CD1c-positive myeloid dendritic cell (primary cell): ENCODE measurements at regions not wholly inside any gene's neighbourhood (a gene's known extent, or its start where the extent isn't known, plus 50 kb on each side); places are given as distances from the start of the nearest gene placed in this dataset.
"Not testable (repeated sequence)": the region's sequence is repeated elsewhere in the genome, so short reads cannot be mapped to it uniquely, and the experiment has no call there.

Experiments used
- DNase-seq: peaks from one replicate; pipeline ENCODE4 v3.0.0-alpha.2; 2016; ENCODE audit errors: extremely low spot score

DNA sequence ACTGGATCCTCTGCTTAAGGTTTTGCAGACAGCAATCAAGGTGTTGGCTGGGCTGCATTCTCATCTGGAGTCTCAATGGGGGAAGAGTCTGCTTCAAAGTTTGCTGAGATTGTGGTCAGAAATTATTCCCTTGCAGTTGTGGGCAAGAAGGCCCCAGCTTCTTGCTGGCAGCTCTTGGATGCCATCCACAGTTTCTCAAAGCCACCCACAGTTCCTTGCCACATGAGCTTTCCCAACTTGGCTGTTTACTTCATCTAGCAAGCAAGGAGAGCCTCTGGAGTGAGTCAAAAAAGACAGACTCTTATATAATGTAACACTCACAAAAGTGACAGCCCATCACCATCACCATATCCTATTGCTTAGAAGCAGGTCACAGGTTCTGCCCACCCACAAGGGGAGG lies 62.1 kb upstream of the ABHD2 start:
- DNase-seq: no peak

DNA sequence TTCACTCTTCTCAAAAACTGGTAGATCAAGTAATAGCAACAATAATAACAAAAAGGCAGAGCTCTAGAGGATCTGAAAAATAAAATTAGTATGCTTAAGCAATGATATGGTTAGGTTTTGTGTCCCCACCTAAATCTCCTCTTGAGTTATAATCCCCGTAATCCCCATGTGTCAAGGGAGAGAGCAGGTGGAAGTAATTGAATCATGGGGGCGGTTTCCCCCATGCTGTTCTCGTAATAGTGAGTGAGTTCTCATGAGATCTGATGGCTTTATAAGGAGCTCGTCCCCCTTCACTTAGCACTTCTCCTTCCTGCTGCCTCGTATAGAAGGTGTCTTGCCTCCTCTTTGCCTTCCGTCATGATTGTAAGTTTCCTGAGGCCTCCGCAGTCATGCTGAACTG lies 60.2 kb upstream of the ABHD2 start:
- DNase-seq: no peak

DNA sequence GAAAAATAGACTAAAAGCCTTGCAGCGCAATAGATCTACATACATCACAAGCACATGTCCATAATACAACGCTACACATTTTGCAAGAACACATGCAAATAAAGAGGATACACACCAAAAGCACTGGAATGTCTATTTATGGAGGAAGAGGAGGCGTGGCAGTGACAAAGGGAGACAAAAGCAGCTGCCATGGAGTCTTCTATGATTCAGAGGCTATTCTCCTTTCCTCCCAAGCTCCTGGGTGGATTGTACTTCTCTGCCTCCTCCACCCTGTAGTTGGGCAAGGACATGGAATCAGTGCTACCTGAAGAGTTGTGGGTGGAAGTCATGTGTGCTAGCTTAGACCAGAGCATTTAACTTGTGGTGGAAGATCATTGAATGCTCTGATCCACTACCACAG lies 57.9 kb upstream of the ABHD2 start:
- DNase-seq: no peak

DNA sequence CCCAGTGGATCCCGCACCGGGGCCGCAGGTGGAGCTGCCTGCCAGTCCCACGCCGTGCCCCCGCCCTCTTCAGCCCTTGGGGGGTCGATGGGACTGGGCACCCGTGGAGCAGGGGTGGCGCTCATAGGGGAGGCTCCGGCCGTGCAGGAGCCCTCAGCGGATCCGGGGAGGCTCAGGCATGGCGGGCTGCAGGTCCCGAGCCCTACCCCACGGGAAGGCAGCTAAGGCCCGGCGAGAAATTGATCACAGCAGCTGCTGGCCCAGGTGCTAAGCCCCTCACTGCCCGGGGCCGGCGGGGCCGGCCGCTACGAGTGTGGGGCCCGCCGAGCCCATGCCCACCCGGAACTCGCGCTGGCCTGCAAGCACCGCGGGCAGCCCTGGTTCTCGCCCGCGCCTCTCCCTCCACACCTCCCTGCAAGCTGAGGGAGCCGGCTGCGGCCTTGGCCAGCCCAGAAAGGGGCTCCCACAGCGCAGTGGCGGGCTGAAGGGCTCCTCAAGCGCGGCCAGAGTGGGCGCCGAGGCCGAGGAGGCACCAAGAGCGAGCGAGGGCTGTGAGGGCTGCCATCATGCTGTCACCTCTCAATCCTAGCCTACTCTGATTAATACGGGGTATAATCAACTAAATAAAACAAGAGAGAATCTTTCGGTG lies 56.5 kb upstream of the ABHD2 start:
- DNase-seq: not testable (repeated sequence)

DNA sequence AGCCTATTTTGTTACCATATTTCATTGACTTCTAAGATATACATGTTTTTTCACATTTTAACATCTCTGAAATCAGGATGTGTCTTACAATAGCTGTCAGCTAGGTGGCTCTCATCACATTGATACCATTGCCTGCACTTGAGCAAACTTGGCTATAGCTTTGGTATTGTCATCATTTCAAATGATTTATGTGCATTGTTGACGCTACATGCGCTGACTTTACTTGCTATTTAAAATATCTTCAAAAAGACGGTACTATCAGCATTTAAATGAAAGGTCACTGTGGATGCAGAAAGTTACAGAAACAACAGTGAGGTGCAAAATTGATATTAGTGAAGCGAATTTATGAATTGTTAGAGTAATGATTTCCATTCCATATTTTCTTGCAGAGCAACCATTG lies 54.0 kb upstream of the ABHD2 start:
- DNase-seq: peak; percentile 6

DNA sequence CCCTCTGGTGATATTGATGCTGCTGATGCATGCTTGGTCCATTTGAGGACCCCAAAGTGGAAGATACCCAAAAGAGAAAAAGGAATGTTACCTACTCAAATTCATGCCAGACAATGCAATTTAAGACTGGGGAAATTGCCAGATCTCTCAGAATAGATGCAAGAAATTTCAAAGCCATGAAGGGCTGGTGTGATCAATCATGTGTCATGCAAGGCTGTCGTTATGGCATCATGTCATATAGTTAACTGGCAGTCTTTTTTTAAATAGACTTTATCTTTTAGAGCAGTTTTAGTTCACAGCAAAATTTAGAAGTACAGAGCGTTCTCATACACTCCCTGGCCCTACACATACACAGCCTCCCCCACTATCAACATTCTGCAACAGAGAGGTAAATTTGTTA lies 53.1 kb upstream of the ABHD2 start:
- DNase-seq: no peak

DNA sequence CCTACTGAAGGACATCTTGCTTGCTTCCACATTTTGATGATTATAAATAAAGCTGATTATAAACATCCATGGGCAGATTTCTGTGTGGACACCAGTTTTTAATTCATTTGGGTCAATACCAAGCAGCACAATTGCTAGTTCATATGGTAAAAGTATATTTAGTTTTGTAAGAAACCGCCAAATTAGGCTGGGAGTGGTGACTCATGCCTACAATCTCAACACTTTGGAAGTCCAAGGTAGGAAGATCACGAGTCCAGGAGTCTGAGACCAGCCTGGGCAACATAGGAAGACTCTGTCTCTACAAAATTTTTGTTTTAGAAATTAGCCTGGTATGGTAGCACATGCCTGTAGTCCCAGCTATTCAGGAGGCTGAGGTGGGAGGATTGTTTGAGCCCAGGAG lies 52.6 kb upstream of the ABHD2 start:
- no peak for DNase-seq

DNA sequence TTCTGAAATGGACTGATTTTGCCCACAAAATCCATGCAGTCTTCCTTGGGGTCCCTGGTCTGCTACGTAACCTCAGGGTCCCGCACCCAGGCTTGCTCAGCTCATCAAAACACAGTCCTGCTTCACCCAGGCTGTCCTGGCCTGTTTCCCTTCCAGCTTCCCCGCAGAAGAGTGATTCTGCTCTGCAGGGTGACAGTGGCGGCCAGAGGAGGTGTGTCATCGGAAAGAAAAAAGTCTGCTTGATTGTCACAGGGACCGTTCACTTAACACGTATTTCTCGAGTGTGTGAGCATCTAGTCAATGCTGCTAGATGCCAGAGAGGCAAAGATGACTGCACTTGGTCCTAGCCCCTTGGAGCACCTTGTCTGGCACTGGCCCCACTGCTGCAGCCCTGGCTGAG lies 50.1 kb upstream of the ABHD2 start:
- no peak for DNase-seq
